NCI-H82 (cell line): ENCODE measurements at regions not wholly inside any gene's neighbourhood (a gene's known extent, or its start where the extent isn't known, plus 50 kb on each side); places are given as distances from the start of the nearest gene placed in this dataset.
"Not testable (repeated sequence)": the region's sequence is repeated elsewhere in the genome, so short reads cannot be mapped to it uniquely, and the experiment has no call there.

ENCODE experiments used
- DNase-seq: peaks from one replicate; lab custom pipeline; 2025; lab: John Stamatoyannopoulos, UW

- DNase-seq: no peak
Measured at GRCh38 chr7:49669692-49670260, 103.7 kb upstream of the VWC2 start.

GRCh38 chr7:49670991-49671390, 102.4 kb upstream of the VWC2 start:
- DNase-seq: no peak

- DNase-seq: no peak
Measured at GRCh38 chr7:49692516-49692915, 80.9 kb upstream of the VWC2 start.

GRCh38 chr7:49695971-49696370, 77.5 kb upstream of the VWC2 start:
- DNase-seq: no peak

- DNase-seq: no peak
Measured at GRCh38 chr7:49700841-49701240, 72.6 kb upstream of the VWC2 start.

GRCh38 chr7:49702099-49702498, 71.3 kb upstream of the VWC2 start:
- no peak for DNase-seq

- no peak for DNase-seq
Measured at GRCh38 chr7:49703337-49703736, 70.1 kb upstream of the VWC2 start.

GRCh38 chr7:49703881-49704280, 69.6 kb upstream of the VWC2 start:
- DNase-seq: no peak

- no peak for DNase-seq
Measured at GRCh38 chr7:49706106-49706505, 67.3 kb upstream of the VWC2 start.

- DNase-seq: no peak
Measured at GRCh38 chr7:49707891-49708290, 65.5 kb upstream of the VWC2 start.

- no peak for DNase-seq
Measured at GRCh38 chr7:49708590-49708989, 64.8 kb upstream of the VWC2 start.

GRCh38 chr7:49711072-49711723, 62.2 kb upstream of the VWC2 start:
- DNase-seq: not testable (repeated sequence)

- DNase-seq: no peak
Measured at GRCh38 chr7:49714182-49714581, 59.3 kb upstream of the VWC2 start.

- DNase-seq: no peak
Measured at GRCh38 chr7:49715486-49715885, 58.0 kb upstream of the VWC2 start.

- DNase-seq: no peak
Measured at GRCh38 chr7:49717547-49717946, 55.9 kb upstream of the VWC2 start.

GRCh38 chr7:49718760-49719159, 54.7 kb upstream of the VWC2 start:
- DNase-seq: no peak

GRCh38 chr7:49721441-49721840, 52.0 kb upstream of the VWC2 start:
- no peak for DNase-seq
